HPDE6-E6E7 (cell line): ENCODE measurements at regions not wholly inside any gene's neighbourhood (a gene's known extent, or its start where the extent isn't known, plus 50 kb on each side); places are given as distances from the start of the nearest gene placed in this dataset.

ENCODE experiments used
- DNase-seq: peaks from one replicate; pipeline ENCODE4 v3.0.0; 2011; ENCODE audit warnings: missing footprints; ENCODE audit errors: extremely low spot score

DNA sequence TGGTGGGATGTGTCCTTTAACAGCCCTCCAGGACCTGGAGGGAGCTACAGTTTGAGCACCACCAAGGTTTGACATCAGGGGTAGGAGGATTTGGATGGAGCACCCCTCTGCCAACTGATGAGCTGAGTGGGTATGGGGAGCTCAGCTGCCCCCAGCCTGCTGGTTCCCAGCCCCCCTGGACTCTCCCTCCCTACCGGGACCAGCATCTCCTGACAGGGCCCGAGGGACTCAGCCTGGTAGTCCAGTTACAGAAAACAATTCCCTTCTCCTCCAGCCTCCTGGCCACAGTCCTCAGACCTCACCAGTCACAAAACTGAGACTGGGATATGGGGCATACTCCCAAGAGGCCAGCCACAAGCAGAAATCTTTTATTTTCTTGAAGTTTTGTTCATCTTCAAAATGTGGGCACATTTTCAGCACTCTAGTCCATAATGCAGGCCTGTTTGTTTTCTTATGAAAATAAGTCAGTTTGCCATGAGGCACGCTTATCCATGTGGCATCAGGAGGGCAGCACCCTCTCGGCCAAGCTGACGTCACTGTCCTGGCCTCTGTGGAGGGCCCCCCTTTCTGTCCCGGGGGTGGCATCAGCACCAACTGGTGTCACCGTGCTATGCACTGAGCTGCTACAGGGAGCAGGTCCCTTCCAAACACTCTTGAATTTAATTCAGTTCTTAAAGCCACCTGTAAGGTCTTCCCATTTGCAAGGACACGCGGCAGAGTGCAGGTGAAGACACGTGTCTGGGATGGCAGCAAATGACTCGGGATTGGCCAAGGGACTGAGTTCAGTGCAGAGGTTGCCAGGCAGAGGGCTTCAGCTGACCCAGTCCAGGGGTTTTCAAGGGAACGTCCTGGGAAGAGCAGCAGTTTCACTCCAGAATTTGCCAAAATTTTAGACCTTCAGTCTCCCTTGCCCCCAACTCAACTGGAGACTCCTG lies 187.6 kb downstream of the GADD45G start:
- no peak for DNase-seq

- no peak for DNase-seq
These were observed 188.3 kb downstream of the GADD45G start for GRCh38 chr9:89793124-89793495.

- DNase-seq, result no peak
These were observed 188.7 kb downstream of the GADD45G start for GRCh38 chr9:89793551-89793950.

GRCh38 chr9:89794918-89795317 lies 190.1 kb downstream of the GADD45G start:
- no peak for DNase-seq

GRCh38 chr9:89795538-89796195 lies 190.9 kb downstream of the GADD45G start:
- no peak for DNase-seq

DNA sequence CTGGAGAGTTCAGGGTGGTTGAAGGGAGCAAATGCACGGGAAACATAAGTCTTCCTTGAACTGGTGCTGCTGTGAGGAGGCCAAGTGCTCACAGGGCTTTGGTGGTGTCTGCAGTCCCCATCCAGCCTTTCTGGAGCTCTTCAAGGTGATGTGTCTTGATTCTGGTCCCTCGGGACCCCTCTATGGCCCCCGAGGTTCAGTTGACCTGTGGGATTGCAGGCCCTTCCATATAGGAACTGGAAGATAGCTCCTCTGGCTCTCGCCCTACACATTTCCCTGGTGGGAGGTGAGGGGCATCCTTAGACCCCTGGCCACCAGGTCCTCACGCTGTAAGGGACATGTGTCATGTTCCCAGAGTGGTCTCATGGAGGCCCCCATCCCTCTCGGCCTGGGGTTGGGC lies 191.8 kb downstream of the GADD45G start:
- no peak for DNase-seq

GRCh38 chr9:89797255-89797654 lies 192.4 kb downstream of the GADD45G start:
- no peak for DNase-seq

- DNase-seq, result no peak
These were observed 193.2 kb downstream of the GADD45G start for GRCh38 chr9:89797937-89798455.

- no peak for DNase-seq
These were observed 193.8 kb downstream of the GADD45G start for GRCh38 chr9:89798547-89799120.

DNA sequence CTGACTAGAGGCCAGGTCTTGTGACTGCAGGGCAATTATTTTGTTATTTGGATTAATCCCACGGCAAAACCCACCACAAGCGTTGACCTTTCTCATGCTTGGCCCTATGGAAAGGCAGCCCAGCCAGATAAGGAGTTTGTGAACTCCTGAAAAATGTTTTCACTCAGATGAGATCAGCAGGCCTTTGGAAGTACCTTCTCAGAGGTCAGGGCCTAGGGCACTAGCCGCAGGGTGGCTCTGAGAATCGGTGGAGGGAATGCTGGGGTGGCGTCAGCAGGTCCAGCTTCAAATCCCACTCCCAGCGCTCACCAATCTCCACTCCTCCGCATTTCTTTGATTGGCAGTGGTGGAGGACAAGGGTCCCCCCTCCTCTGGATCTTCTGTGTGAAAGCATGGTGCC lies 194.4 kb downstream of the GADD45G start:
- no peak for DNase-seq

GRCh38 chr9:89799766-89800165 lies 195.0 kb downstream of the GADD45G start:
- DNase-seq, result no peak

DNA sequence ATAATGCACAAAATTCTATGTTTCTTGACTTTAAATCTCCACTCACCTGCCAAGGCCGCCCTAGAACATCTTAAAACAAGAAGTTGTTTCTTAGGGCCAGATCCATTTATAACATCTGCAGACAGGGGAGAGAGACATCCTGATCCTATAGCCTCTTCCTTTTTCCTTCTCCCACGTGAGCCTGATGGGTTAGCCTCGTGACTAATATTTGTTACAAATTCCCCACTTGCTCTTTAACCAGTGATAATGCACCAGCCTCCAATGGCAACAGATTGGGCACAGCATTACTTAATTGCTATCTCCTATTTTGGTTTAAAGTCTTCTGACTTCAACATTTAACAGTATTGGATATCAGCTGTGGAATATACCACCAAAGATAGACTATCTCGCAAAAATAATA lies 196.5 kb downstream of the GADD45G start:
- no peak for DNase-seq

DNA sequence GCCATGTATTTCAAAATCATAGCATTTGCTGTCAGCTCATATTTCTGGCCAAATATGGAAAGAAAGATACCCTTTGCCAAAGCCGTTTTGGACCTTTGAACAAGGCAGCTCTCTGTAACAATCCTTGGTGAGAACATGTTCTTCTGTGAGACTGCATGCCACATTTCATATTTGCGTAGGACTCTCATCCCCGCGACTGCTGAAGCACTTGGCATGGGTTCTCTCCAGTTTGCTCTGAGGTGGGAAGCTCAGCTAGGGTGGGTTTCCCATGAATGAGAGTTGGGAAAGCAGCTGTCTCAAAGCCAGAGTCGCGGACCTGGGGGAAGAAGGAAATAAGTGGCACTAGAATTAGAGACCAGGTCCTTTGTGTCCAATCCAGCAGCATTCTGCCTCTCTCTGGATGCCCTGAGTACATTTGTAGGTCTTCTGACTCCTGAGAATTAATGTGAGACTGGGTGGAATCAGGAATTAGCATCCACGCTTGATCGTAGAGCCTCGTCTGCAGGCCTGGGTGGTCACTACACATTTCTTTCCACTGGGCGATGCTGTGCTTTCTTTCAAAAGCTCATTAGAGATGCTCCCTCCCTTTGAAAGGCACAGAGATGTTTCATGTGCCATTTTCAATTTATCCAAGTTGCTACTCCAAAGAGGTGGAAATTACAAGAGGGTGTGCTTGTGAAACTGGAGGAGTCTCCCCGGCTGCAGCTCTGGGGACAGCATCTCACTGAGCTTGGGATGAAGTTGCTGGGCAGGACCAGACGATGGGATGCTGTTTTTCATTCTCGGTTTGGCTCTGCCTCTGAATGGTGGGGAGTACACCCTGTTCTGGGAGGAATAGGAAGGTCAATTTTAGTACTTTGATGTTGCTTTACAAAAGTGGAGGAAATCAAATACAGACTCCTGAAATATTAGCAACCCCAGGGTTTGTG lies 197.2 kb downstream of the GADD45G start:
- no peak for DNase-seq

- DNase-seq, result no peak
These were observed 198.1 kb downstream of the GADD45G start for GRCh38 chr9:89802781-89803355.

GRCh38 chr9:89803403-89803802 lies 198.6 kb downstream of the GADD45G start:
- DNase-seq, result no peak

GRCh38 chr9:89804766-89805531 lies 200.1 kb downstream of the GADD45G start:
- DNase-seq, result no peak

DNA sequence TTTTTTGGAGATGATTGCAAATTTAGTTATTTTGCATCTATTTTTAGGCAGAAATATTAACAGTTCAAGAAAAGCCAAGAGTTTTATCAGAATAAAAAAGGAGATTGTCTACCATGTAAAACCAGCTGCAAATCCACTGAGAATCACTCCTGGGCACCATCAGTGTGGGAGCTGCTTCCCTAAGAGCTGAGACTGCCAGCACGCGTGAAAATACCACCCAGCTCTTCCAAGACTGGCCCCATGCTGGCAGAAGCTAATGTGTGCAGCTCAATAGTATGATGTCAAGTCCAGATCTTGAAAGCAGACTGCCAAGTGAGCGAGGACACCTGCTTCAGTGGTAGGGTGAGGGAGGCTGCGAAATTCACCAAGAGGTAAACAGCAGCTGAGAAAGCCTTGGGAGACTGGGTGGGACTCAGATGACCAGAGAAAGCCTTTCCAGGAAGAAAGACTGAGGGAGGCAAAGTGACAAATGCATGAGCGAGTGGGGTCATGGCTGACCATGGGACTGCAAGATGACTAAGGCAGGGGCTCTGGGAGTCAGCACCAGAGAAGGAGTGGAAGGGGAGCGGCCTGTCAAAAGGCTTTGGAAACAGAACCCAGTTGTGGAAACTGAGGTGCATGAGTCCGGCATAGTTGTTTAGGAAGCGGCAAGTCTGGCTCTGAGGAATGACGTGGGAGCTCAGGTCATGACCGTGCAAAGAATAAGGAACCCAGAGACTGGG lies 200.9 kb downstream of the GADD45G start:
- DNase-seq, result no peak

- DNase-seq, result no peak
These were observed 201.7 kb downstream of the GADD45G start for GRCh38 chr9:89806371-89807100.

GRCh38 chr9:89807101-89807395 lies 202.2 kb downstream of the GADD45G start:
- DNase-seq, result no peak
